Esophagus (tissue), 2 donors: ENCODE measurements at regions not wholly inside any gene's neighbourhood (a gene's known extent, or its start where the extent isn't known, plus 50 kb on each side); places are given as distances from the start of the nearest gene placed in this dataset.

Experiments
- H3K27ac ChIP-seq, 2 donors: one replicate each; pipeline ENCODE4 v1.5.1; 2013; ENCODE audit warnings: low read depth in 2 of 2, mild to moderate bottlenecking in 2 of 2, inconsistent platforms in 1 of 2, low read length in 1 of 2, moderate library complexity in 1 of 2
- H3K27me3 ChIP-seq, 2 donors: one replicate each; pipeline ENCODE4 v1.6.1; 2013; ENCODE audit warnings: low read length in 2 of 2, control low read depth in 1 of 2, mild to moderate bottlenecking in 1 of 2; ENCODE audit not compliant: insufficient read depth in 2 of 2, control insufficient read depth in 1 of 2
- H3K36me3 ChIP-seq, 2 donors: one replicate each; pipeline ENCODE4 v1.6.1; 2013; ENCODE audit warnings: low read length in 1 of 2; ENCODE audit not compliant: control insufficient read depth in 2 of 2, insufficient read depth in 2 of 2
- H3K4me1 ChIP-seq, 2 donors: one replicate each; pipeline ENCODE4 v1.6.1; 2013; ENCODE audit warnings: low read length in 1 of 2; ENCODE audit not compliant: control insufficient read depth in 2 of 2, insufficient read depth in 2 of 2
- H3K4me3 ChIP-seq, 2 donors: one replicate each; pipeline ENCODE4 v1.5.1; 2013; ENCODE audit warnings: low read length in 2 of 2, mild to moderate bottlenecking in 2 of 2, low read depth in 1 of 2, moderate library complexity in 1 of 2
- H3K9me3 ChIP-seq, 2 donors: one replicate each; pipeline ENCODE4 v1.6.1; 2013; ENCODE audit warnings: mild to moderate bottlenecking in 2 of 2, low read depth in 1 of 2, low read length in 1 of 2, moderate library complexity in 1 of 2; ENCODE audit not compliant: control insufficient read depth in 2 of 2, insufficient read depth in 1 of 2
- WGBS, 2 donors: extraction: QIAGEN DNeasy Blood & Tissue Kit; methylation state at CpG; one replicate each; pipeline ENCODE4 v1.1.7; 2013; 5-methylcytosine and 5-hydroxymethylcytosine counted together
- donor health status: healthy with polysubstance abuse.
- donor health status: Bipolar disorder and iron deficiency.

DNA sequence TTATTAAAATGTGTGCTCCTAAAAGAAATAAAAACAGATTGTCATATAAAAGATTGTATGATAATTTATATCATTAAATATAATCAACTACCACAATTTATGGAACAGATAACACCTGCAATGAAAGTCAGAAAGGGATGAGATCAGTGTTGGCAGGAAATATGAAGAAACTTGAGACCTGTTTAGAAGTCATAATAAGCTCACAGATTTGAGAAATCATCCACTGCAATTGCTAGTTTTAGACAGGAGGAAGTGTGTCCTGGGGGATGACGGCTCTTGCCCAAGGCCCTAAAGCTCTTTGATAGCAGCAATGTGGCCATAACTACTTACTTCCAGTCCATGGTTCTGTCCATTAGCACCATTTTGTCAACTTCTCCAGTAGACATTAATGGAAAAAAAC lies 122.8 kb upstream of the SOX5 start:
- H3K27ac ChIP-seq = no peak overlapping the region
- no peaks in the 10 kb centered on the region for H3K4me1 ChIP-seq
- no peak overlapping the region for H3K4me3 ChIP-seq
- H3K9me3 ChIP-seq = no peaks in the 10 kb centered on the region
- H3K27me3 ChIP-seq = no peaks in the 10 kb centered on the region
- 90 to 95% methylated on average over 1 of the region's 1 CpG for WGBS, 2 donors
- no peaks in the 10 kb centered on the region for H3K36me3 ChIP-seq

DNA sequence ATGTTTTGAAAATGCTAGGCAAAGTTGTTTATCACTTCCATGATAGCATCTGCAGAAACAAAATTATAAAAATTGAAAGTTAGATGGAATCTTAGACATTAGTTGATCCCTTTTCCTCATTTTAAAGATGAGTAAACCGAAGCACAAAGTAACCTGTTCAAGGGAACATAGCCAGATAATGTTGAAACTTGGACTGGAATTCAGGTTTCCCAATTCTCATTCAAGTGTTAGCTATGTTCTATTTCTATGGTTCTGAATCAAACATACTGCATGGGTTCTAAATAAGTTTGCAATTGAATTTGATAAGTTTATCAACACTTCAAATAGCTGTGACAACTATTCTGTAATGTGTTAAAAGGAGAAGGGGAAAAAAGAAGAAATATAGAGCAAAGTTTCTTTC lies 122.4 kb upstream of the SOX5 start:
- 77 to 81% methylated on average over 1 of the region's 1 CpG for WGBS, 2 donors
- H3K27ac ChIP-seq = no peak overlapping the region
- no peaks in the 10 kb centered on the region for H3K9me3 ChIP-seq
- no peaks in the 10 kb centered on the region for H3K4me1 ChIP-seq
- no peaks in the 10 kb centered on the region for H3K27me3 ChIP-seq
- H3K36me3 ChIP-seq = no peaks in the 10 kb centered on the region
- H3K4me3 ChIP-seq = no peak overlapping the region

DNA sequence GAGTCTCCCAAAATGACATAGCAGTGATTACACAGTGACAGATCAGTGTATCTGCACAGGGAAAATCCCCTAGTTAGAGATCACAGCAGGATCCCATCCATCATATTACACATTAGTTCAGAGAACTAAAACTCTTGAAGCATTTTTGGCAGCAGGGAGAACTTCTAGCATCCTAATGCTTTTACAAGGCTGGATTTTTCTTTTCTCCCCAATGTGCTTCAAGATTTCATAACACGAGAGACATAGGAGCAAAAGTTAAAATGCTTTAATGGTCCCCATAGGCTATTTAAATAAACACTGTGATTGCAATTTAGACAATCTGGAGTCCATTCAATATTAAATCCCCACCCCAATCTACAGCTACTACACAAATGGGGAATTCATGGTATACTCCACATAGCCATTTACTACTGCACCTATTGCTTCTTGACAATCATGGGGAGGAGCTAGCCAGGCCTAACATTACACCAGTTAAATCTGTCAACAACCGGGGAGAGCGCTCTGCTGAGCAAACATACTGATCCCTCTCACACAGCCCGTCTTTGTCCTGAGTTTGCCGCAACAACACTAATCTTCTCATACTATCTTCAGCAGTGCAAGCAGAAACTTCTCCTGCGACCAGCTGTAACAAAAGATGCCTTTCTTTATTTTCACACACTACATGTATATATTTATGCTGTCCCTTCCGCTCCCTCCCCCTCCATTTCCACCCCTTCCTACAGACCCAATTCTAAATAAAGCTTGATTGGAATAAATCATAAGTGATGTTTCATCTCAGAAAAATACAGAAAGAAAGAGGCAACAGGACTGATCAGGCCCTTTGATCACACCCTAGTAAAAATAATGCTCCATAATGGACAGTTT lies 120.3 kb upstream of the SOX5 start:
- no peak overlapping the region for H3K4me3 ChIP-seq
- 54 to 62% methylated on average over 7 of the region's 7 CpGs for WGBS, 2 donors
- no peaks in the 10 kb centered on the region for H3K36me3 ChIP-seq
- no peaks in the 10 kb centered on the region for H3K9me3 ChIP-seq
- H3K27me3 ChIP-seq = no peaks in the 10 kb centered on the region
- H3K4me1 ChIP-seq = no peaks in the 10 kb centered on the region
- H3K27ac ChIP-seq = no peak overlapping the region

DNA sequence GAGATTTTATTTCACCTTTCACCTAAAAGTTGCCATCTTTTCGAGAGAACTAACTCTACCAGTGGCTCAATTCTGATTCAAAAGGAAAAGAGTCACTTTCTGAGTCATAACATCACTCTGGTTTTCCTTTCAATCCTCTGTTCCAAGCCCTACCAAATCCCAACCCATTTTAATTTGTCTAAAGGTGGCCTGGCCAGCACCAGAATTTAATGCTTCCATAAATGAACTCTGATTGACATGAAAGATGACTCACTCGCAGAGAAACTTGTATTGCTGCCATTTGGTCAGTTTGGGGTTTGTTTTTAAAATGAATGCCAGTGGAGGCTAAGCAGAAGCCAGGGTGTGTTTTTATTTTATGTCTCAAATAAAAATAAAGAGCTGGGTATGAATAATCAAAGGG lies 117.4 kb upstream of the SOX5 start:
- Histone ChIP-seq H3K27ac (peak overlapping the region in 1 of 2 donors; percentile 42), H3K4me3 (no peak overlapping the region), H3K36me3 (no peaks in the 10 kb centered on the region), H3K4me1 (no peaks in the 10 kb centered on the region), H3K9me3 (no peaks in the 10 kb centered on the region), H3K27me3 (no peaks in the 10 kb centered on the region)
- 41 to 55% methylated on average over 2 of the region's 2 CpGs for WGBS, 2 donors

DNA sequence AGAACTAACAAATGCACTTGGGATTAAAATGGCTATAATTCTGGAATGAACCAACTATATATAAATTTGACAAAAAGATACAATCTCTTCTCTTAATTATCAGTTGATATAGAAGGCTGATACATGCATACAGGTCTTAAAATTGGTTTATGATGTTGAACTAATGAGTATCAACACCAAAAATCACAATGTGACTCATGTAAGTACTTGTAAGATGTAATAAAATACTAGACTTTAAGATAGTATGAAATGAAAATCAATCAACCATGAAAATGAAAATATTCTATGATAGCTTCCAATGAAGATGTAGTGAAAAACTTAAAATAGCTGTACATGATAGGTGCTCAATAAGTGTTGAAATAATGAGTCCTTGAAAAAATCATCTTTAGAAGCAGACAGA lies 116.6 kb upstream of the SOX5 start:
- H3K9me3 ChIP-seq = no peaks in the 10 kb centered on the region
- no peak overlapping the region for H3K4me3 ChIP-seq
- no peaks in the 10 kb centered on the region for H3K36me3 ChIP-seq
- no peaks in the 10 kb centered on the region for H3K27me3 ChIP-seq
- H3K4me1 ChIP-seq = no peaks in the 10 kb centered on the region
- no peak overlapping the region for H3K27ac ChIP-seq

DNA sequence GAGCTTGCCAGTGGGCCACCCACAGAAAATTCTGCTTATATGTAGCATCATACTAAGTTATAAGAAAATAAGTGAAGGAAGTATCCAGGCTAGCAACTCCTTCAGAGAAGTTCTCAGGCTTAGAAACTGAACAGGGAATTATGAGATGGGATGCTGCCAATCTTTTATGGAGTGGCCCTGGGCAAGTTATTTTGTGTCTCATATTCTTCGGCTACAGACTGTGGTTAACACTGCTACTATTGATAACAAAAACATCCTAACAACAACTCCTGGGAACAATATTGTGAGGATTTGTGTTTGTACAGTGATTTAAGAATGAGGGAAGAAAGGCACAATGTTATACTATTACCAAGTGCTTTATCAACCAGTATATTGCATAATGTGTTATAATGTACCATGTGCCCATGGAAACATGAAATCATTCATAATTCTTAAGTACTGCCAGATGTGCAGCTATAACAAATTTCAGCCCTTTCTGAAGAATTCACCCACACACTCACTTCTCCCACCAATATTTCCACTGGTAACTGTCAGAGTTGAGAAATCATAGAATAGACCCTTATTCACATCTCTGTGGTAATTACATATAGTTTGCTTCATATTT lies 113.3 kb upstream of the SOX5 start:
- H3K27me3 ChIP-seq = no peaks in the 10 kb centered on the region
- H3K4me1 ChIP-seq = no peaks in the 10 kb centered on the region
- H3K9me3 ChIP-seq = no peaks in the 10 kb centered on the region
- H3K4me3 ChIP-seq = no peak overlapping the region
- WGBS, 2 donors = 44 to 79% methylated on average over 1 of the region's 1 CpG
- no peak overlapping the region for H3K27ac ChIP-seq
- H3K36me3 ChIP-seq = no peaks in the 10 kb centered on the region

DNA sequence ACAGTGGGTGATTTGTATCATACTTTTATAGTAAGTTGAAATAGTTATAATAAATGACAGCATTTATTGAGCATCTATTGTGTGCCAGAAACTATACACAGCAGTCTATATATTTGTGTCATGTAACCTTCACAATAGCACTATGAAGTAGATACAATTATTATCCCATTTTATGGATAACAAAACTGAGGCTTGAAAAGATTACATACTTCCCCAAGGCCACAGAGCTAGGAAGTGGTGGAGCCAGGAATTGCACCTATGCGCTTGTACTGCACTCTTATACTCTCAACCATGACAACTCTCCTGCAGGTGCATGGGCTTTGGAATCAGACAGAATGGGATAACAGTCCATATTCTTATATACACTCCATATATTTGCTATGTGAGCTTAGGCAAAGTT lies 110.6 kb upstream of the SOX5 start:
- H3K4me1 ChIP-seq = no peaks in the 10 kb centered on the region
- H3K9me3 ChIP-seq = no peaks in the 10 kb centered on the region
- no peak overlapping the region for H3K4me3 ChIP-seq
- H3K27ac ChIP-seq = no peak overlapping the region
- WGBS, 2 donors = 98 to 100% methylated on average over 1 of the region's 1 CpG
- no peaks in the 10 kb centered on the region for H3K27me3 ChIP-seq
- no peaks in the 10 kb centered on the region for H3K36me3 ChIP-seq

DNA sequence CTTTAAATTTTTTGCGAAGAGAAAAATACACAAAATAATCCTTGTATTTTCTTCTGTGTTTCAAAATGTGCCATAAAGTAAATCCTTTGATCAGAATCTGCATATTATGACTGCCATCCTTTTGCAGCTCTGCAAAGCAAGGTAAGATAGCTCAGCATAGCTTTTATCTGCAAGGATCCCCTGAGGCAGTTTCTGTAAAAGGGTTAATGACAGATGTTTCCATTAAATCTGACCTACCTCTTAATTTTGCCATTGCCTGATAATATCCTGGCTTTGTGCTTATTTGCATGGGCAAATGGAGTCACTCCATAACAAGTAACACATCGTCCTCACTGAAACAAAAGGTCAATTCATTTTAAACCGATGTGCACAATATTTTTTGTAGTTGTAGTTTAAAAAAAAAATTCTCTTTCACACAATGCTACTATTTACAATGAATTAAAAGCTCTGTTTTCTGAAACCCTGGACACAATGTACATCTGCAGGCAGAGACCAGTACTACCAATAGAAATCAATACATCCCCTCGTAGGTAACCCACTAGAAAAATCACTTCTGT lies 108.5 kb upstream of the SOX5 start:
- no peaks in the 10 kb centered on the region for H3K36me3 ChIP-seq
- H3K9me3 ChIP-seq = no peaks in the 10 kb centered on the region
- WGBS, 2 donors = 57 to 72% methylated on average over 4 of the region's 4 CpGs
- H3K4me3 ChIP-seq = no peak overlapping the region
- H3K27me3 ChIP-seq = no peaks in the 10 kb centered on the region
- H3K4me1 ChIP-seq = no peaks in the 10 kb centered on the region
- H3K27ac ChIP-seq = no peak overlapping the region

DNA sequence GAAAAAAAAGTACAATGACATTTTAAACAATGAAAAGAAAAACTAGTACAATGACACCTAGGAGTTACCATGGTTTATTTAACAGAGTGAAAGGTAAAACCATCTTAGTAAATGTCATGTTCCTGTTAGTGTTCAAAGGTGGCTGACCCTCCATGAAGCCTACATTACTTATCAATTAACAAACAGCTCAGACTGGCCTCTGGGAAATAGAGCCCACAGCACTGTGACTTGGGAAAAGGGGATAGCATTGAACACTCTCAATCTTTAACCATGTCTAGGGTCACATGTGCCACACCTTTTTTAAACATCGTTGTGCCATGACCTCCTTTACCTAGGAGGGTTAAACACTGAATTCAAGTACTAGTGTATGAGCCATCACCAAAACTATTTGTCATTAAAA lies 106.3 kb upstream of the SOX5 start:
- Histone ChIP-seq H3K9me3 (no peaks in the 10 kb centered on the region), H3K27ac (no peak overlapping the region), H3K36me3 (no peaks in the 10 kb centered on the region), H3K27me3 (no peaks in the 10 kb centered on the region), H3K4me1 (no peaks in the 10 kb centered on the region), H3K4me3 (no peak overlapping the region)
- WGBS, 2 donors = 56 to 66% methylated on average over 1 of the region's 1 CpG

DNA sequence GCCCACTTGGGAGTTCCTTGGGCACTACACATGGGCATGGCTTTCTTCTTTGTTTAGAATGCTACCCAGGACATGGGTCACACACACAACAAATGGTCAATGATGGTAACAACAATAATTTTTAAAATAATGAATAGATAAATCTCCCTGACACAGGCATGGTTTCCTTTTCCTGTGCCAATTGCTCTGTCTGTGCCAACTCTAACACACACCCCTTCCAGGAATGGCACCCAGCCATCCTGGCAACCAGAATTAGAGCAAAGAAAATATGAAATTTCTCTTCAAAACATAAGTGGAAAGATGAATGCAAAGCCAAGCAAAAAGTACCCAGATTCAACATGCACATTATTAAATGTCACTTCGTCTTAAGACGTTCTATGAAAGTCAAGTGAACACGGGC lies 104.9 kb upstream of the SOX5 start:
- no peaks in the 10 kb centered on the region for H3K9me3 ChIP-seq
- no peaks in the 10 kb centered on the region for H3K36me3 ChIP-seq
- WGBS, 2 donors = 45 to 65% methylated on average over 3 of the region's 3 CpGs
- H3K4me3 ChIP-seq = no peak overlapping the region
- no peaks in the 10 kb centered on the region for H3K27me3 ChIP-seq
- H3K27ac ChIP-seq = no peak overlapping the region
- H3K4me1 ChIP-seq = no peaks in the 10 kb centered on the region
